ENCODE measurements at regions not wholly inside any gene's neighbourhood (a gene's known extent, or its start where the extent isn't known, plus 50 kb on each side); places are given as distances from the start of the nearest gene placed in this dataset.

- no peak for TF ChIP-seq CTCF (IDR thresholded peaks at IDR 0.05; ENCODE audit: insufficient read depth, low read length)
- no peak for DNase-seq (ENCODE audit: low read depth)
- H3K4me3 ChIP-seq (ENCODE audit: low read depth, low read length) = no peak overlapping the region
These were observed 171.9 kb upstream of the SULF2 start for GRCh38 chr20:47957135-47957534.

- TF ChIP-seq CTCF (IDR thresholded peaks at IDR 0.05; ENCODE audit: insufficient read depth, low read length) = no peak
- no peak overlapping the region for H3K4me3 ChIP-seq (ENCODE audit: low read depth, low read length)
- DNase-seq (ENCODE audit: low read depth) = no peak
These were observed 171.2 kb upstream of the SULF2 start for GRCh38 chr20:47956268-47956995.

- TF ChIP-seq CTCF (IDR thresholded peaks at IDR 0.05; ENCODE audit: insufficient read depth, low read length) = no peak
- H3K4me3 ChIP-seq (ENCODE audit: low read depth, low read length) = no peak overlapping the region
- DNase-seq (ENCODE audit: low read depth) = no peak
These were observed 168.2 kb upstream of the SULF2 start for GRCh38 chr20:47953471-47953870.

- no peak for DNase-seq (ENCODE audit: low read depth)
- no peak for TF ChIP-seq CTCF (IDR thresholded peaks at IDR 0.05; ENCODE audit: insufficient read depth, low read length)
- no peak overlapping the region for H3K4me3 ChIP-seq (ENCODE audit: low read depth, low read length)
These were observed 166.8 kb upstream of the SULF2 start for GRCh38 chr20:47952023-47952564.

- no peak for TF ChIP-seq CTCF (IDR thresholded peaks at IDR 0.05; ENCODE audit: insufficient read depth, low read length)
- DNase-seq (ENCODE audit: low read depth) = no peak
These were observed 166.3 kb upstream of the SULF2 start for GRCh38 chr20:47951521-47951971.

GRCh38 chr20:47950913-47951283, 165.6 kb upstream of the SULF2 start:
- TF ChIP-seq CTCF (IDR thresholded peaks at IDR 0.05; ENCODE audit: insufficient read depth, low read length) = no peak
- H3K4me3 ChIP-seq (ENCODE audit: low read depth, low read length) = no peak overlapping the region
- DNase-seq (ENCODE audit: low read depth) = no peak

More at GRCh38 chr20:47951521-47951971, 166.3 kb upstream of the SULF2 start:
- no peak overlapping the region for H3K4me3 ChIP-seq (ENCODE audit: low read depth, low read length)
